H1 (cell line): ENCODE measurements at regions not wholly inside any gene's neighbourhood (a gene's known extent, or its start where the extent isn't known, plus 50 kb on each side); places are given as distances from the start of the nearest gene placed in this dataset.

Source experiments
- CTCF ChIA-PET: fragments of 300-600 bp; sonication (Branson Sonifier 250); formaldehyde crosslinking; loops from one replicate; lab custom pipeline; 2021; ENCODE audit not compliant: partially characterized antibody; lab: Charles Lee
- POLR2A ChIA-PET: fragments of 300-600 bp; sonication (Branson Sonifier 250); formaldehyde crosslinking; loops from one replicate; lab custom pipeline; 2021; ENCODE audit warnings: inconsistent platforms; ENCODE audit not compliant: partially characterized antibody; lab: Charles Lee
- DNase-seq, 2 experiments: peaks; one replicate each; pipeline versions ENCODE4 v3.0.0 to v3.0.0-alpha.2; 2010 to 2022; ENCODE audit warnings: low spot score in 2 of 2, low read depth in 1 of 2, mixed read lengths in 1 of 2
- FAIRE-seq: peaks from 2 replicates; lab custom pipeline; 2011; peaks lifted over from hg19 to GRCh38; lab: Jason Lieb, UNC
- H2AFZ ChIP-seq: 2 replicates; pipeline ENCODE4 v1.8.1; 2012; ENCODE audit warnings: low read length, inconsistent platforms
- H2AK5ac ChIP-seq: 2 replicates; pipeline ENCODE4 v1.6.1; 2013; ENCODE audit warnings: low read depth, low read length
- H2BK120ac ChIP-seq: replicated peaks from 2 replicates; pipeline ENCODE3; 2013; ENCODE audit warnings: low read depth, low read length, inconsistent platforms
- H2BK12ac ChIP-seq: 2 replicates; pipeline ENCODE4 v1.6.1; 2013; ENCODE audit warnings: low read depth, low read length
- H2BK15ac ChIP-seq: 2 replicates; pipeline ENCODE4 v1.6.1; 2013; ENCODE audit warnings: low read length
- H2BK20ac ChIP-seq: 2 replicates; pipeline ENCODE4 v1.6.1; 2013; ENCODE audit warnings: low read length
- H2BK5ac ChIP-seq: 2 replicates; pipeline ENCODE4 v1.6.1; 2013; ENCODE audit warnings: low read depth, low read length
- H3K14ac ChIP-seq: 2 replicates; pipeline ENCODE4 v1.6.1; 2013; ENCODE audit warnings: inconsistent platforms; ENCODE audit not compliant: insufficient read length
- H3K18ac ChIP-seq: 2 replicates; pipeline ENCODE4 v1.6.1; 2013; ENCODE audit warnings: low read length; ENCODE audit errors: extremely low read depth
- H3K23ac ChIP-seq: 2 replicates; pipeline ENCODE4 v1.6.1; 2013; ENCODE audit warnings: inconsistent platforms; ENCODE audit not compliant: insufficient read length
- H3K23me2 ChIP-seq: 2 replicates; pipeline ENCODE4 v1.6.1; 2013; ENCODE audit warnings: low read depth, low read length
- H3K27ac ChIP-seq: 2 replicates; pipeline ENCODE4 v1.6.1; 2011; ENCODE audit warnings: low read depth, low read length, inconsistent platforms
- H3K27me3 ChIP-seq, 4 experiments: replicated peaks in 1 of 4; 1 replicate in 1 of 4; 2 replicates in 3 of 4; pipeline versions ENCODE4 v1.6.1 to v1.8.1; 2011 to 2013; ENCODE audit warnings: low read length in 3 of 4, mild to moderate bottlenecking in 3 of 4, inconsistent platforms in 2 of 4, mixed read lengths in 2 of 4, moderate library complexity in 1 of 4; ENCODE audit not compliant: control insufficient read depth in 3 of 4, insufficient read depth in 3 of 4; ENCODE audit errors: extremely low read depth in 1 of 4
- H3K36me3 ChIP-seq, 4 experiments: 2 replicates each; pipeline versions ENCODE4 v1.6.1 to v1.8.1; 2011 to 2013; ENCODE audit warnings: mild to moderate bottlenecking in 4 of 4, low read length in 3 of 4, moderate library complexity in 2 of 4, control low read depth in 1 of 4, inconsistent platforms in 1 of 4; ENCODE audit not compliant: insufficient read depth in 4 of 4, control insufficient read depth in 2 of 4
- H3K4ac ChIP-seq: replicated peaks from 2 replicates; pipeline ENCODE3; 2013; ENCODE audit warnings: low read length, low read depth, mixed read lengths, inconsistent platforms; ENCODE audit not compliant: insufficient read length
- H3K4me1 ChIP-seq, 4 experiments: replicated peaks in 1 of 4; 1 replicate in 1 of 4; 2 replicates in 3 of 4; pipeline versions ENCODE4 v1.6.1 to v1.8.1; 2011 to 2013; ENCODE audit warnings: low read length in 3 of 4, inconsistent platforms in 2 of 4, mixed read lengths in 1 of 4; ENCODE audit not compliant: insufficient read depth in 4 of 4, control insufficient read depth in 3 of 4
- H3K4me2 ChIP-seq, 2 experiments: 2 replicates each; pipeline versions ENCODE4 v1.6.1 to v1.8.1; 2011 to 2013; ENCODE audit warnings: low read depth in 2 of 2, low read length in 2 of 2, control low read depth in 1 of 2, inconsistent platforms in 1 of 2, mild to moderate bottlenecking in 1 of 2; ENCODE audit not compliant: insufficient read depth in 1 of 2
- H3K4me3 ChIP-seq, 4 experiments: fragments of 200-600, 300-600 bp in 1 of 4; sonication (generic), shearing (Covaris generic), sonication (Bioruptor Twin) in 1 of 4; 2 replicates each; pipeline versions ENCODE4 v1.5.1 to v1.8.1; 2011 to 2016; ENCODE audit warnings: low read length in 4 of 4, low read depth in 3 of 4, control low read depth in 2 of 4, inconsistent platforms in 2 of 4, mild to moderate bottlenecking in 2 of 4, mixed read lengths in 1 of 4, moderate library complexity in 1 of 4; ENCODE audit not compliant: insufficient read depth in 2 of 4; ENCODE audit errors: extremely low read depth in 1 of 4
- H3K56ac ChIP-seq: replicated peaks from 2 replicates; pipeline ENCODE3; 2013; ENCODE audit warnings: low read depth, mild to moderate bottlenecking, mixed read lengths, low read length, inconsistent platforms; ENCODE audit not compliant: insufficient read length
- H3K79me1 ChIP-seq: 2 replicates; pipeline ENCODE4 v1.6.1; 2013; ENCODE audit warnings: low read depth, low read length, control low read depth
- H3K79me2 ChIP-seq, 2 experiments: 2 replicates each; pipeline versions ENCODE4 v1.6.1 to v1.8.1; 2012 to 2013; ENCODE audit warnings: low read length in 2 of 2, mild to moderate bottlenecking in 2 of 2, inconsistent platforms in 1 of 2; ENCODE audit not compliant: insufficient read depth in 2 of 2, control insufficient read depth in 1 of 2
- H3K9ac ChIP-seq, 4 experiments: replicated peaks in 1 of 4; 1 replicate in 1 of 4; 2 replicates in 3 of 4; pipeline versions ENCODE4 v1.6.1 to v1.8.1; 2011 to 2013; ENCODE audit warnings: low read depth in 3 of 4, low read length in 3 of 4, control low read depth in 2 of 4, mild to moderate bottlenecking in 2 of 4, moderate library complexity in 2 of 4, inconsistent platforms in 1 of 4; ENCODE audit errors: extremely low read depth in 1 of 4
- H3K9me3 ChIP-seq, 2 experiments: 2 replicates each; pipeline versions ENCODE4 v1.6.1 to v1.8.1; 2012 to 2013; ENCODE audit warnings: mild to moderate bottlenecking in 2 of 2, moderate library complexity in 2 of 2, control low read depth in 1 of 2, inconsistent platforms in 1 of 2, low read depth in 1 of 2, low read length in 1 of 2, mixed read lengths in 1 of 2; ENCODE audit not compliant: insufficient read depth in 2 of 2
- H4K20me1 ChIP-seq, 2 experiments: replicated peaks in 1 of 2; 2 replicates each; pipeline versions ENCODE3 to v1.8.1; 2011 to 2013; ENCODE audit warnings: inconsistent platforms in 2 of 2, low read length in 2 of 2, mild to moderate bottlenecking in 1 of 2; ENCODE audit not compliant: insufficient read depth in 2 of 2, control insufficient read depth in 1 of 2
- H4K5ac ChIP-seq: 2 replicates; pipeline ENCODE4 v1.6.1; 2013; ENCODE audit warnings: low read length, low read depth, mixed read lengths, inconsistent platforms; ENCODE audit not compliant: insufficient read length
- H4K8ac ChIP-seq: 2 replicates; pipeline ENCODE4 v1.8.0; 2013; ENCODE audit warnings: mild to moderate bottlenecking, moderate library complexity, low read length, inconsistent platforms; ENCODE audit not compliant: insufficient read depth; ENCODE audit errors: extremely low read depth
- H4K91ac ChIP-seq: replicated peaks from 2 replicates; pipeline ENCODE3; 2013; ENCODE audit warnings: low read length, mixed read lengths, inconsistent platforms; ENCODE audit not compliant: insufficient read length
- BACH1 ChIP-seq: IDR thresholded peaks from 2 replicates; pipeline ENCODE4 v1.6.1; 2012; ENCODE audit warnings: low read length, improper control_type of control experiment
- BRCA1 ChIP-seq: IDR thresholded peaks from 2 replicates; pipeline ENCODE4 v1.6.1; 2012; ENCODE audit warnings: low read depth, low read length, improper control_type of control experiment
- CBX5 ChIP-seq: fragments of 300-800, 300-1000 bp; sonication (generic); IDR thresholded peaks from 2 replicates; pipeline ENCODE4 v1.7.1; 2016; ENCODE audit warnings: antibody characterized with exemption, low read length, low read depth
- CHD2 ChIP-seq: IDR thresholded peaks from 2 replicates; pipeline ENCODE4 v1.6.1; 2012; ENCODE audit warnings: low read length, improper control_type of control experiment
- GTF2F1 ChIP-seq: IDR thresholded peaks from 2 replicates; pipeline ENCODE4 v1.6.1; 2012; ENCODE audit warnings: low read depth, low read length, improper control_type of control experiment, borderline replicate concordance
- HDAC6 ChIP-seq: IDR thresholded peaks from one replicate; pipeline ENCODE4 v1.7.1; 2012; ENCODE audit warnings: low read depth, mild to moderate bottlenecking, inconsistent platforms, low read length, moderate library complexity
- MAFK ChIP-seq: IDR thresholded peaks from 2 replicates; pipeline ENCODE4 v1.6.1; 2012; ENCODE audit warnings: low read depth, mild to moderate bottlenecking, improper control_type of control experiment, low read length
- RAD21 ChIP-seq, 2 experiments: IDR thresholded peaks in 1 of 2; conservative IDR thresholded peaks in 1 of 2; 2 replicates each; pipeline ENCODE4 v1.6.1; 2011; ENCODE audit warnings: low read depth in 2 of 2, low read length in 2 of 2, improper control_type of control experiment in 1 of 2, inconsistent platforms in 1 of 2, mild to moderate bottlenecking in 1 of 2, moderate library complexity in 1 of 2
- RBBP5 ChIP-seq: IDR thresholded peaks from 2 replicates; pipeline ENCODE4 v1.7.1; 2012; ENCODE audit warnings: low read depth, mild to moderate bottlenecking, inconsistent platforms, low read length, moderate library complexity, borderline replicate concordance
- RNF2 ChIP-seq: fragments of 200-900, 300-1000 bp; sonication (generic); IDR thresholded peaks from 2 replicates; pipeline ENCODE4 v1.7.1; 2016; ENCODE audit warnings: borderline replicate concordance, low read depth, mild to moderate bottlenecking, antibody characterized with exemption, low read length; ENCODE audit not compliant: poor library complexity, severe bottlenecking; ENCODE audit errors: missing control alignments
- SIN3A ChIP-seq, 2 experiments: IDR thresholded peaks in 1 of 2; conservative IDR thresholded peaks in 1 of 2; 2 replicates each; pipeline ENCODE4 v1.6.1; 2011 to 2012; ENCODE audit warnings: low read length in 2 of 2, improper control_type of control experiment in 1 of 2, low read depth in 1 of 2, mild to moderate bottlenecking in 1 of 2
- SIX5 ChIP-seq: IDR thresholded peaks from 2 replicates; pipeline ENCODE4 v1.6.1; 2011; ENCODE audit warnings: mild to moderate bottlenecking, low read depth, low read length
- SP1 ChIP-seq: IDR thresholded peaks from 2 replicates; pipeline ENCODE4 v1.6.1; 2011; ENCODE audit warnings: low read depth, low read length
- SRF ChIP-seq: IDR thresholded peaks from 2 replicates; pipeline ENCODE4 v1.6.1; 2011; ENCODE audit warnings: mild to moderate bottlenecking, low read depth, low read length, moderate library complexity
- TCF12 ChIP-seq: IDR thresholded peaks from 2 replicates; pipeline ENCODE4 v1.6.1; 2011; ENCODE audit warnings: low read depth, mild to moderate bottlenecking, low read length
- YY1 ChIP-seq: IDR thresholded peaks from 2 replicates; pipeline ENCODE4 v1.6.1; 2011; ENCODE audit warnings: low read depth, mild to moderate bottlenecking, low read length
- WGBS, 2 experiments: shearing (Covaris generic) in 1 of 2; methylation state at CpG; one replicate each; pipeline versions ENCODE4 v1.1.6 to v1.1.7; 2013 to 2015; ENCODE audit warnings: low lambda C conversion rate in 2 of 2, mixed read lengths in 2 of 2, inconsistent platforms in 1 of 2, low coverage in 1 of 2, missing lambda C conversion rate in 1 of 2; ENCODE audit not compliant: insufficient replicate concordance in 2 of 2, insufficient coverage in 1 of 2, insufficient read length in 1 of 2; ENCODE audit errors: extremely low coverage in 1 of 2, missing lambda C conversion rate in 1 of 2; 5-methylcytosine and 5-hydroxymethylcytosine counted together

GRCh38 chrX:129058405-129058804 is 464.9 kb downstream of the SMARCA1 start:
- Histone ChIP-seq H2AFZ (no peak overlapping the region), H3K4me3 (no peak overlapping the region), H2BK12ac (no peak overlapping the region), H3K14ac (no peak overlapping the region), H3K23me2 (no peaks in the 10 kb centered on the region), H3K4me1 (peaks cover 0 to 2% (median 0%) of the 10 kb centered on the region in 4 experiments; a peak in 2 of 7 replicates), H2BK20ac (no peak overlapping the region), H4K91ac (no peak overlapping the region), H2BK120ac (no peak overlapping the region), H4K5ac (no peak overlapping the region), H4K8ac (no peak overlapping the region), H2BK15ac (no peak overlapping the region), H3K4ac (no peak overlapping the region), H4K20me1 (no peaks in the 10 kb centered on the region), H3K79me2 (no peaks in the 10 kb centered on the region), H3K79me1 (no peaks in the 10 kb centered on the region), H3K56ac (no peak overlapping the region), H3K27ac (no peak overlapping the region), H3K9me3 (no peaks in the 10 kb centered on the region), H3K36me3 (no peaks in the 10 kb centered on the region), H3K18ac (no peak overlapping the region), H3K4me2 (no peak overlapping the region), H3K9ac (no peak overlapping the region), H2BK5ac (no peak overlapping the region), H3K23ac (no peak overlapping the region), H2AK5ac (no peak overlapping the region), H3K27me3 (no peaks in the 10 kb centered on the region)
- ChIA-PET CTCF (interaction anchor here (1.3 to 1.4 kb wide), 2 partner anchors 20 to 24 kb away, joined by 4 read pairs; no protein-coding TSS in a partner anchor), POLR2A (no interaction called here)
- 69% methylated on average over 1 of the region's 1 CpG; no CpG with 5 or more reads in 1 of the 2 experiments for WGBS, 2 experiments
- DNase-seq (no peak), FAIRE-seq (no peak)
- TF ChIP-seq BRCA1 (no peak), SP1 (no peak), TCF12 (no peak), CHD2 (no peak), SIN3A (conservative IDR thresholded peaks at IDR 0.05 in 1 of 2, IDR thresholded peaks at IDR 0.05 in 1 of 2; ENCODE audit: low read depth in 1 of 2, low read length in 2 of 2) (no peak), RBBP5 (no peak), RAD21 (IDR thresholded peaks at IDR 0.05 in 1 of 2, conservative IDR thresholded peaks at IDR 0.05 in 1 of 2; ENCODE audit: low read depth in 2 of 2, low read length in 2 of 2) (no peak), GTF2F1 (no peak), YY1 (no peak), BACH1 (no peak), CBX5 (no peak), MAFK (no peak), SRF (no peak), SIX5 (no peak), RNF2 (no peak), HDAC6 (no peak)
